ENCODE measurements at regions not wholly inside any gene's neighbourhood (a gene's known extent, or its start where the extent isn't known, plus 50 kb on each side); places are given as distances from the start of the nearest gene placed in this dataset.
A peak's percentile ranks its signal among the peaks of the same experiment; 100 is the strongest.

DNA sequence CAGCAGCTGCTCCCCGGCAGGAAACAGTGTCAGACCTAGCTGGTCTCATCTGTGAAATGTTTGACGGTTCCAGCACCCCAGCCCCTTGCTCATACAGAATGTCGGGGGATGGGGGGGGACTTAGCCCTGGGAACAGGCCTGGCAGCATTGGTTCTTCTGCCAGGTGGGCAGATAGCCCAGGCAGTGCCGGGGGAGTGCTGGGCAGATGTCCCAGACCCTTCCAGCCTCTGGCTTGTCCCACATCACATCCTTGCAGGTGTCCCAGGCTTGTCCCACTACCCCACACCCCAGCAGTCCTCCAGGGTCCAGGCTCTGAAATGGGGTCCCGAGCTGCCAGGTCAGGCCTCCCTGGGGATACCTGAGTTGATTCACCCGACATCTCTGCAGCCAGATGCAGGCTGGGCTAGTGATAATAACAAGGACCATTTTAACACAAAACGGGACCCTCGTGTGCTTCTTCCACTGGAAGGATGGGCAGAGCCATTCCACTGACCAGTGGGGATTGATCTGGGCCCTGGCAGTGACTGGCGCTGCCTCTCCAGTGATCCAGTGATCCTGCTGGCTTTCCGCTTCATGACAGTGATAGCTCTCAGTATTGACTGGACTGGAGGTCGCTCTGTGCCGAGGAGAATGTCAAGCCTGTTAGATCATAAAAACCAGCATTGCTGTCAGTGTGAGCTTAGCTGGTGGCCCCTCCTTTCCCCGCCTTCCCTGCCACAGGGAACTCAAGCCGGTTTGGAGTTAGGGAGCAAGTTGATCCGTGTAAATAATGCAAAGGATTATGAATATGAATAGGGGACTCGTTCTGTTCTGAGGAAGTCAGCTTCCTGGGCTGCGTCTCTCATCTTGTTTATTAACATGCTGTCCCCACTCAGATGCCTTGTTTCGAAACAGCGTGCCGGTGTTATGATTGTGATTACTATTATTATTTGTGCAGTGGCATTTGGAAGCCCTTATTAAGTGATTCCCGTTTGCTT is 180.6 kb downstream of the AACS start:
- no peaks in the 10 kb centered on the region for H3K9me3 ChIP-seq (replicated peaks)
- no peak overlapping the region for H3K27ac ChIP-seq
- H3K4me1 ChIP-seq: peaks cover 17% of the 10 kb centered on the region
- peak in 1 of 2 experiments; percentile 18 for DNase-seq
- H3K36me3 ChIP-seq: no peaks in the 10 kb centered on the region
- no peak overlapping the region for H3K4me3 ChIP-seq
- peaks cover 24% of the 10 kb centered on the region for H3K27me3 ChIP-seq

GRCh38 chr12:125247477-125247876 is 182.2 kb downstream of the AACS start:
- no peaks in the 10 kb centered on the region for H3K9me3 ChIP-seq (replicated peaks)
- no peak overlapping the region for H3K27ac ChIP-seq
- H3K36me3 ChIP-seq: no peaks in the 10 kb centered on the region
- peak in 1 of 2 experiments; percentile 13 for DNase-seq
- peaks cover 17% of the 10 kb centered on the region for H3K4me1 ChIP-seq
- no peak overlapping the region for H3K4me3 ChIP-seq
- H3K27me3 ChIP-seq: peaks cover 20% of the 10 kb centered on the region

GRCh38 chr12:125249066-125249824 is 184.0 kb downstream of the AACS start:
- DNase-seq: peak; percentile 45 to 64
- Histone ChIP-seq H3K36me3 (no peaks in the 10 kb centered on the region), H3K27me3 (peaks cover 22% of the 10 kb centered on the region), H3K4me1 (peaks cover 17% of the 10 kb centered on the region), H3K4me3 (no peak overlapping the region), H3K27ac (peak overlapping the region; percentile 84), H3K9me3 (replicated peaks) (no peaks in the 10 kb centered on the region)

GRCh38 chr12:125249932-125250331 is 184.7 kb downstream of the AACS start:
- Histone ChIP-seq H3K4me3 (no peak overlapping the region), H3K9me3 (replicated peaks) (no peaks in the 10 kb centered on the region), H3K4me1 (peaks cover 17% of the 10 kb centered on the region), H3K27me3 (peaks cover 15% of the 10 kb centered on the region), H3K36me3 (no peaks in the 10 kb centered on the region), H3K27ac (peak overlapping the region; percentile 84)
- DNase-seq: peak; percentile 29 to 49

DNA sequence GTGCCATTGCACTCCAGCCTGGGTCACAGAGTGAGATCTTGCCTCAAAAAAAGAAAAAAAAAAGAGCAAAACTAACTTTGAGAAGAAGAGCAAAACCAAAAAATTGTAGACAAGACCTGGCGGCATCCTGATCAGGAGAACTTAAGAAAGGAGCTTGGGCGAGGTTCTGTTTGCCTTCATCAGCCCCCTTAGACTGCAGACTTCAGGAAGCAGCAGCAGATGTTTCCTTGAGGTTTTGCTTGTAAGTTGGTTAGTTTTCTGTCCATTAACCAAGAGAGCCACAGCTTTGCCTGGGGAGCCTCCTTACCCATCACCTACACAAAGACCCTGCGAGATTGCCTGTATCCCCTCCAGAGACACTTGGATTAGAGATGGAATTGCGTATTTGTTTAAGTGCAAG is 189.0 kb downstream of the AACS start:
- H3K4me1 ChIP-seq: peaks cover 13% of the 10 kb centered on the region
- no peak overlapping the region for H3K4me3 ChIP-seq
- peaks cover 4% of the 10 kb centered on the region; the same call in 1 of the 2 replicates for H3K27me3 ChIP-seq
- DNase-seq: no peak
- H3K9me3 ChIP-seq (replicated peaks): no peaks in the 10 kb centered on the region
- H3K36me3 ChIP-seq: no peaks in the 10 kb centered on the region
- no peak overlapping the region for H3K27ac ChIP-seq

DNA sequence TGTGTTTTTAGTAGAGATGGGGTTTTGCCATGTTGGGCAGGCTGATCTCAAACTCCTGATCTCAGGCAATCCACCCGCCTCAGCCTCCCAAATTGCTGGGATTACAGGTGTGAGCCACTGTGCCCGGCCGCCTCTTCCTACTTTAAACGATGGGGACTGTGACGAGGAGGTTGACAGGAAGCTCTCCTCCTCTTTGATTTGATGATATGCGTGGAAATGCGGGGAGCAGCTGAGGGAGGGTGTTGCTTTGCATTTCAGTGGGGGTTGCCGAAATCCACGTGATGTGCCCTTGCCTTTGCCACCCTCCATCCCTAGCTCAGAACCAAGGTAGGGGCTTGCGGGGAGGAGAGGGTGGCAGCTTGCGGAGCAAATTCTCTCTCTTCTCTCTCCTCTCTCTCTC is 189.6 kb downstream of the AACS start:
- Histone ChIP-seq H3K36me3 (no peaks in the 10 kb centered on the region), H3K9me3 (replicated peaks) (no peaks in the 10 kb centered on the region), H3K27ac (no peak overlapping the region), H3K27me3 (peaks cover 4% of the 10 kb centered on the region; the same call in 1 of the 2 replicates), H3K4me3 (no peak overlapping the region), H3K4me1 (peaks cover 9% of the 10 kb centered on the region)
- DNase-seq: no peak

DNA sequence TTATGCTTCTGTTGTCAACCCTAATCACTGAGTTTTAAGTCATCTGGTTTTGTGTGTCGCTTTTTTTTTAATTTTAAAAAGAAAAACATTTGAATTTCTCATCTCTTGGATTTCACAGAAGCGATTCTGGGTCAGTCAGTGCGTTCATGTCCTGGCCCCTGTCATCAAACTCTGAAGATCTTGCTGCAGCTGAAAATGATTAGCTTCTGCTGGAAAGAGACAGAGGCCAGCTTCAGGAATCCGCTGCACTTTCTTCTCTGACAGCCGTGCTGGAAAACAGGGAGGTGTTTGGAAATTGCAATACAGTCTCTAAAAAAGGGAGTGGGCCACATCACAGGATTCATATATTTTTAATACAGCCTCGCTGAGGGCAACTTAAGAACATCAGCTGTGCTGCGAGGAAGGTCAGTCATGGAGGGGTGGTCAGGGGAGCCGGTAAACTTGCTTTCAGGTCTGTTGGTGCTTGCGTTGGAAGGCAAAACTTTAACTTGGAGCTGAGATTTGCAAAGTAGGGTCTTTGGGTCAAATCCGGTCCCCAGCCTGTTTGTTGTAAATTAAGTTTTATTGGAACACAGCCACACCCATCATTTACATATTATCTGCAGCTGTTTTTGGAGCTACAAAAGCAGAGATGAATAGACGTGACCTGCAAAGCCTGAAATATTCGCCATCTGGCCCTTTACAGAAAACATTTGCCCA is 190.8 kb downstream of the AACS start:
- H3K36me3 ChIP-seq: no peaks in the 10 kb centered on the region
- no peak for DNase-seq
- H3K4me3 ChIP-seq: no peak overlapping the region
- H3K9me3 ChIP-seq (replicated peaks): no peaks in the 10 kb centered on the region
- no peaks in the 10 kb centered on the region for H3K4me1 ChIP-seq
- no peak overlapping the region for H3K27ac ChIP-seq
- peaks cover 4% of the 10 kb centered on the region; the same call in 1 of the 2 replicates for H3K27me3 ChIP-seq

DNA sequence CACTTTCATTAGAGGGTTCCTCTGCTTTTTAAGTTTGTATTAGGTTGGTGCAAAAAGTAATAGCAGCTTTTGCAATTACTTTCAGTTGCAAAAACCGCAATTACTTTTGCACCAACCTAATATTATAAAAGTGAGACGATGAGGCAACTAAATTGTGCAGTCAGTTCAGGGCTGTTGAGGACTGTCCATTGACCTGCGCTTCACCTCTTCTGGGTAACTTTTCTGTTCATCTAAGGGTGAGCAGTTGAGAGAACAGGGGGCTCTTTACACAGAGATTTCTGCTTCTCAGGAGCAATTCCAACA is 191.3 kb downstream of the AACS start:
- no peak for DNase-seq
- H3K27me3 ChIP-seq: peaks cover 4% of the 10 kb centered on the region; the same call in 1 of the 2 replicates
- H3K4me1 ChIP-seq: no peaks in the 10 kb centered on the region
- H3K9me3 ChIP-seq (replicated peaks): no peaks in the 10 kb centered on the region
- no peaks in the 10 kb centered on the region for H3K36me3 ChIP-seq
- H3K27ac ChIP-seq: no peak overlapping the region
- H3K4me3 ChIP-seq: no peak overlapping the region

DNA sequence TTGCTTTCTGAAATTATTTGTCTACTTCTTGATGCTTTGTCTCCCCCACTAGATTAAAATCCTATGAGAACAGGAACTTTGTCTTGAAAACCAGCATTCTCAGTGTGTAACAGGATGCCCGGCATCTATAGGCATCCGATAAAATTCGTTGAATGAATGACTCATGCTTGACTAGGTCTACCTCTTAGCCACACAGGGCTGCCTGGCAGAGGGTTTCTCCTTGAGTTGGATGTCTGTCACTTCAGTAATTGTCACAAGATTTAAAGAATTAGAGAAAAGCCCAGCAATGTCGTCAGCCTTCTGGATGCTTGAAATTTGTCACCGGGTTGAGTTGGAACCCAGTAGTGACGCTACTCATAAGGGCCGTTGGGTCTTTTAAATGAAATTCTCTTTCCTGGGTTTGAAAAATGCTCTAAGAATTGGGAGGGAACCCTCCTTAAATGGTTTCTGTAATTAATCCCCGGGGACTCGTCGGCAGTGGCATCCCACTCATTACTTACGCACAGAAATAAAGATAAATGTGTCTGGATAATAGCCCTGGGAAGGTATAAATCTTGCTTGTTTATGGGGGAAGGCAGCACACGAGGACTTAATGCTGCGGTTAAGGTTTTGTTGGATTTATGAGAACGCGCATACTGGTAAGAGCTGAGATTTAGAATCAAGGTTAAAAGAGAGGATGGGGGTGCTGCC is 194.1 kb downstream of the AACS start:
- Histone ChIP-seq H3K9me3 (replicated peaks) (no peaks in the 10 kb centered on the region), H3K4me1 (no peaks in the 10 kb centered on the region), H3K4me3 (no peak overlapping the region), H3K27me3 (no peaks in the 10 kb centered on the region), H3K27ac (no peak overlapping the region), H3K36me3 (no peaks in the 10 kb centered on the region)
- no peak for DNase-seq

- Histone ChIP-seq H3K27ac (no peak overlapping the region), H3K4me3 (no peak overlapping the region), H3K4me1 (no peaks in the 10 kb centered on the region), H3K9me3 (replicated peaks) (no peaks in the 10 kb centered on the region), H3K27me3 (no peaks in the 10 kb centered on the region), H3K36me3 (no peaks in the 10 kb centered on the region)
- no peak for DNase-seq
Measured at GRCh38 chr12:125262851-125263250, 197.6 kb downstream of the AACS start.

- no peak overlapping the region for H3K4me3 ChIP-seq
- no peak overlapping the region for H3K27ac ChIP-seq
- no peaks in the 10 kb centered on the region for H3K4me1 ChIP-seq
- DNase-seq: peak in 1 of 2 experiments; percentile 15
- H3K36me3 ChIP-seq: no peaks in the 10 kb centered on the region
- H3K27me3 ChIP-seq: no peaks in the 10 kb centered on the region
- no peaks in the 10 kb centered on the region for H3K9me3 ChIP-seq (replicated peaks)
Measured at GRCh38 chr12:125263385-125263784, 198.2 kb downstream of the AACS start.

- H3K36me3 ChIP-seq: no peaks in the 10 kb centered on the region
- H3K4me3 ChIP-seq: no peak overlapping the region
- DNase-seq: no peak
- H3K9me3 ChIP-seq (replicated peaks): no peaks in the 10 kb centered on the region
- H3K27ac ChIP-seq: no peak overlapping the region
- no peaks in the 10 kb centered on the region for H3K4me1 ChIP-seq
- H3K27me3 ChIP-seq: no peaks in the 10 kb centered on the region
Measured at GRCh38 chr12:125267114-125267513, 201.9 kb downstream of the AACS start.

- H3K27me3 ChIP-seq: no peaks in the 10 kb centered on the region
- H3K27ac ChIP-seq: no peak overlapping the region
- DNase-seq: no peak
- H3K4me1 ChIP-seq: no peaks in the 10 kb centered on the region
- no peaks in the 10 kb centered on the region for H3K9me3 ChIP-seq (replicated peaks)
- no peaks in the 10 kb centered on the region for H3K36me3 ChIP-seq
- H3K4me3 ChIP-seq: no peak overlapping the region
Measured at GRCh38 chr12:125269276-125269675, 204.0 kb downstream of the AACS start.

- no peaks in the 10 kb centered on the region for H3K36me3 ChIP-seq
- H3K4me1 ChIP-seq: no peaks in the 10 kb centered on the region
- no peak overlapping the region for H3K27ac ChIP-seq
- H3K27me3 ChIP-seq: no peaks in the 10 kb centered on the region
- DNase-seq: no peak
- H3K9me3 ChIP-seq (replicated peaks): no peaks in the 10 kb centered on the region
- H3K4me3 ChIP-seq: no peak overlapping the region
Measured at GRCh38 chr12:125271892-125272291, 206.7 kb downstream of the AACS start.

All from SJCRH30 (cell line).